T-helper 2 cell (primary cell): ENCODE measurements at regions not wholly inside any gene's neighbourhood (a gene's known extent, or its start where the extent isn't known, plus 50 kb on each side); places are given as distances from the start of the nearest gene placed in this dataset.

Experiments used
- DNase-seq, 5 experiments: peaks; one replicate each; pipeline versions ENCODE4 v3.0.0 to v3.0.0-alpha.2; 2012 to 2022

- DNase-seq: no peak
Observed at GRCh38 chr6:104183816-104184435, 675.8 kb downstream of the HACE1 start.

- no peak for DNase-seq
Observed at GRCh38 chr6:104182811-104183210, 676.9 kb downstream of the HACE1 start.

- DNase-seq: no peak
Observed at GRCh38 chr6:104173668-104174067, 686.1 kb downstream of the HACE1 start.

GRCh38 chr6:104170401-104170800 is 689.3 kb downstream of the HACE1 start:
- DNase-seq: no peak

GRCh38 chr6:104166055-104166668 is 693.6 kb downstream of the HACE1 start:
- DNase-seq: no peak

GRCh38 chr6:104162036-104162669 is 697.6 kb downstream of the HACE1 start:
- no peak for DNase-seq

- DNase-seq: no peak
Observed at GRCh38 chr6:104159045-104159618, 700.6 kb downstream of the HACE1 start.

GRCh38 chr6:104143757-104144156 is 716.0 kb downstream of the HACE1 start:
- DNase-seq: no peak

GRCh38 chr6:104134876-104135275 is 724.8 kb downstream of the HACE1 start:
- no peak for DNase-seq

- no peak for DNase-seq
Observed at GRCh38 chr6:104130343-104130742, 729.4 kb downstream of the HACE1 start.

GRCh38 chr6:104126315-104127005 is 733.3 kb downstream of the HACE1 start:
- no peak for DNase-seq

GRCh38 chr6:104123227-104123626 is 736.5 kb downstream of the HACE1 start:
- DNase-seq: no peak

GRCh38 chr6:104118274-104118673 is 741.4 kb downstream of the HACE1 start:
- DNase-seq: no peak

- no peak for DNase-seq
Observed at GRCh38 chr6:104109806-104110205, 749.9 kb downstream of the HACE1 start.

GRCh38 chr6:104108634-104109033 is 751.1 kb downstream of the HACE1 start:
- no peak for DNase-seq

GRCh38 chr6:104095661-104096416 is 763.9 kb downstream of the HACE1 start:
- DNase-seq: no peak

GRCh38 chr6:104087765-104088164 is 772.0 kb downstream of the HACE1 start:
- DNase-seq: no peak

GRCh38 chr6:104068281-104068680 is 791.4 kb downstream of the HACE1 start:
- DNase-seq: no peak

- DNase-seq: no peak
Observed at GRCh38 chr6:104064876-104065275, 794.8 kb downstream of the HACE1 start.

- DNase-seq: no peak
Observed at GRCh38 chr6:104050455-104050854, 809.3 kb downstream of the HACE1 start.

- no peak for DNase-seq
Observed at GRCh38 chr6:104046426-104046825, 813.3 kb downstream of the HACE1 start.

- DNase-seq: no peak
Observed at GRCh38 chr6:104031346-104031745, 828.4 kb downstream of the HACE1 start.

- no peak for DNase-seq
Observed at GRCh38 chr6:104022126-104022525, 837.6 kb downstream of the HACE1 start.
